ENCODE measurements at regions not wholly inside any gene's neighbourhood (a gene's known extent, or its start where the extent isn't known, plus 50 kb on each side); places are given as distances from the start of the nearest gene placed in this dataset.
A peak's percentile ranks its signal among the peaks of the same experiment; 100 is the strongest.
"Not testable (repeated sequence)": the region's sequence is repeated elsewhere in the genome, so short reads cannot be mapped to it uniquely, and the experiment has no call there.

GRCh38 chr1:119254067-119254720 is 113.7 kb upstream of the WARS2 start:
- Mint-ChIP-seq H3K4me3 (no peak overlapping the region), H3K4me1 (no peaks in the 10 kb centered on the region), H3K27ac (no peak overlapping the region), H3K36me3 (ENCODE audit: low read depth) (peaks cover 10% of the 10 kb centered on the region), H3K27me3 (ENCODE audit: low read depth, poor library complexity) (peaks cover 3% of the 10 kb centered on the region), H3K9me3 (peaks cover 4% of the 10 kb centered on the region)
- DNase-seq, result no peak
- TF ChIP-seq CTCF (IDR thresholded peaks at IDR 0.05), result no peak

DNA sequence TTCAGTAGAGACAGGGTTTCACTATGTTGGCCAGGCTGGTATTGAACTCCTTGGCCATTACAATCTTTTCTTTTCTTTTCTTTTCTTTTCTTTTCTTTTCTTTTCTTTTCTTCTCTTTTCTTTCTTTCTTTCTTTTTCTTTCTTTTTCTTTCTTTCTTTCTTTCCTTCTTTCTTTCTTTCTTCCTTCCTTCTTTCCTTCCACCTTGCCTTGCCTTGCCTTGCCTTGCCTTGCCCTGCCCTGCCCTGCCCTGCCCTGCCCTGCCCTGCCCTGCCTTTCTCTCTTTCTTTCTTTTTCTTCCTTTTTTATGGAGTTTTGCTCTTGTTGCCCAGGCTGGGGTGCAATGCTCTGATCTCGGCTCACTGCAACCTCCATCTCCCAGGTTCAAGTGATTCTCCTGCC is 112.5 kb upstream of the HAO2 start:
- not testable (repeated sequence) for H3K27ac Mint-ChIP-seq; DNase-seq; H3K4me3 Mint-ChIP-seq; H3K9me3 Mint-ChIP-seq; H3K27me3 Mint-ChIP-seq (ENCODE audit: low read depth, poor library complexity)
- Mint-ChIP-seq H3K36me3 (ENCODE audit: low read depth) (peaks cover 12% of the 10 kb centered on the region), H3K4me1 (peaks cover 13% of the 10 kb centered on the region)

DNA sequence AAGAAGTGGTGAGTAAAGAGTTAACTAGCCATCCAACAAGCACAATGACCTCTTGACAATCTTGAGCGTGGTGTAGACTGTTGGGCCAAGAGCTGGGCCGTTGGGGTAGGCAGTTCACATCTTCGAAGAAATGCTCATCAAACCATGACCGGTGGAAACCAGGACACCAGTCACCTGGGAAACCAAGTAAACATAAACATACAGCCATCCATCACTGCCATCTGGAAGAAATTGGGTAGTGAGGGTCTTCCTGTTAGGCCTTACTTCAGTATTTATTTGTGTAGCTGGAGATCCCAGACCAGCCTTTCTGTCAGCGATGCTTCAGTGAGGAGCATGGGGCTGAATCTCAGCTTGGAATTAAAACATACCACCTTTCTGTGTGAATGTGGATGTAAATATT is 108.1 kb upstream of the HAO2 start:
- Mint-ChIP-seq H3K36me3 (ENCODE audit: low read depth) (peaks cover 12% of the 10 kb centered on the region), H3K4me3 (no peak overlapping the region), H3K27ac (peak overlapping the region; percentile 95), H3K27me3 (ENCODE audit: low read depth, poor library complexity) (no peaks in the 10 kb centered on the region), H3K9me3 (peaks cover 4% of the 10 kb centered on the region), H3K4me1 (peaks cover 23% of the 10 kb centered on the region)
- no peak for TF ChIP-seq CTCF (IDR thresholded peaks at IDR 0.05)
- DNase-seq, result no peak

GRCh38 chr1:119266386-119266785 is 102.2 kb upstream of the HAO2 start:
- Mint-ChIP-seq H3K27me3 (ENCODE audit: low read depth, poor library complexity) (peaks cover 3% of the 10 kb centered on the region), H3K36me3 (ENCODE audit: low read depth) (peaks cover 7% of the 10 kb centered on the region), H3K27ac (no peak overlapping the region), H3K4me1 (peaks cover 6% of the 10 kb centered on the region), H3K4me3 (no peak overlapping the region), H3K9me3 (peaks cover 14% of the 10 kb centered on the region)
- no peak for TF ChIP-seq CTCF (IDR thresholded peaks at IDR 0.05)
- DNase-seq, result no peak

GRCh38 chr1:119266858-119267257 is 101.7 kb upstream of the HAO2 start:
- H3K4me1 Mint-ChIP-seq, result peaks cover 5% of the 10 kb centered on the region
- peaks cover 14% of the 10 kb centered on the region for H3K9me3 Mint-ChIP-seq
- H3K36me3 Mint-ChIP-seq (ENCODE audit: low read depth), result peaks cover 7% of the 10 kb centered on the region
- H3K27ac Mint-ChIP-seq, result no peak overlapping the region
- no peak for DNase-seq
- peaks cover 3% of the 10 kb centered on the region for H3K27me3 Mint-ChIP-seq (ENCODE audit: low read depth, poor library complexity)
- no peak overlapping the region for H3K4me3 Mint-ChIP-seq
- TF ChIP-seq CTCF (IDR thresholded peaks at IDR 0.05), result no peak

- not testable (repeated sequence) for H3K36me3 Mint-ChIP-seq (ENCODE audit: low read depth); DNase-seq; H3K4me1 Mint-ChIP-seq; H3K4me3 Mint-ChIP-seq; H3K27me3 Mint-ChIP-seq (ENCODE audit: low read depth, poor library complexity); H3K27ac Mint-ChIP-seq
- H3K9me3 Mint-ChIP-seq, result peaks cover 14% of the 10 kb centered on the region
Measured at GRCh38 chr1:119267288-119267687, 101.3 kb upstream of the HAO2 start.

GRCh38 chr1:119268879-119269278 is 99.7 kb upstream of the HAO2 start:
- Mint-ChIP-seq H3K4me1 (no peaks in the 10 kb centered on the region), H3K4me3 (no peak overlapping the region), H3K36me3 (ENCODE audit: low read depth) (peaks cover 7% of the 10 kb centered on the region), H3K9me3 (peaks cover 14% of the 10 kb centered on the region), H3K27me3 (ENCODE audit: low read depth, poor library complexity) (peaks cover 3% of the 10 kb centered on the region), H3K27ac (no peak overlapping the region)
- DNase-seq, result no peak
- no peak for TF ChIP-seq CTCF (IDR thresholded peaks at IDR 0.05)

All from nephron progenitor cell (in vitro differentiated cells).